ENCODE measurements at regions not wholly inside any gene's neighbourhood (a gene's known extent, or its start where the extent isn't known, plus 50 kb on each side); places are given as distances from the start of the nearest gene placed in this dataset.

GRCh38 chr3:182397164-182397563 lies 396.1 kb upstream of the ATP11B start:
- TF ChIP-seq CTCF (IDR thresholded peaks at IDR 0.05) (no peak), POLR2AphosphoS5 (IDR thresholded peaks at IDR 0.05; ENCODE audit: insufficient read depth in 1 of 2, low read depth in 1 of 2) (no peak)

Measured in vagina (tissue), 2 donors.